OCI-LY7 (cell line): ENCODE measurements at regions not wholly inside any gene's neighbourhood (a gene's known extent, or its start where the extent isn't known, plus 50 kb on each side); places are given as distances from the start of the nearest gene placed in this dataset.

Experiments
- BruUV-seq: library from RNA; stranded (reverse); fragments of 400-500 nt; replicated peaks from 2 replicates; lab custom pipeline; 2021; lab: Mats Ljungman, UMichigan
- CTCF ChIA-PET: fragments of 300-600 bp; sonication (Branson Sonifier 250); formaldehyde crosslinking; loops from one replicate; lab custom pipeline; 2022; ENCODE audit warnings: antibody characterized with exemption; ENCODE audit not compliant: unreplicated experiment; lab: Charles Lee
- POLR2A ChIA-PET: fragments of 300-600 bp; sonication (Branson Sonifier 250); formaldehyde crosslinking; loops from one replicate; lab custom pipeline; 2022; ENCODE audit warnings: antibody characterized with exemption; lab: Charles Lee
- DNase-seq: peaks from one replicate; pipeline ENCODE4 v3.0.0-alpha.2; 2015; ENCODE audit warnings: low spot score
- H2AFZ ChIP-seq: fragments of 200-600 bp; sonication (generic), shearing (Covaris generic); 2 replicates; pipeline ENCODE4 v1.6.1; 2014; ENCODE audit warnings: mild to moderate bottlenecking, antibody characterized with exemption, low read length, moderate library complexity
- H3K27ac ChIP-seq: fragments of 200-600 bp; sonication (generic); 2 replicates; pipeline ENCODE4 v1.5.1; 2014; ENCODE audit warnings: mixed run types, low read depth, mild to moderate bottlenecking, moderate library complexity, low read length, inconsistent platforms; ENCODE audit not compliant: poor library complexity, severe bottlenecking
- H3K36me3 ChIP-seq: fragments of 200-600 bp; sonication (generic); 2 replicates; pipeline ENCODE4 v1.6.1; 2014; ENCODE audit warnings: mild to moderate bottlenecking, antibody characterized with exemption, low read length, moderate library complexity, mixed read lengths; ENCODE audit not compliant: insufficient read depth
- H3K4me1 ChIP-seq: fragments of 200-600 bp; sonication (generic); 2 replicates; pipeline ENCODE4 v1.5.1; 2014; ENCODE audit warnings: mild to moderate bottlenecking, low read length; ENCODE audit not compliant: insufficient read depth, poor library complexity, severe bottlenecking
- H3K4me2 ChIP-seq: fragments of 200-600 bp; sonication (generic); 2 replicates; pipeline ENCODE4 v1.6.1; 2014; ENCODE audit warnings: mild to moderate bottlenecking, low read length
- H3K4me3 ChIP-seq: fragments of 200-600 bp; sonication (generic); 2 replicates; pipeline ENCODE4 v1.5.1; 2014; ENCODE audit warnings: mild to moderate bottlenecking, low read depth, low read length; ENCODE audit not compliant: poor library complexity, severe bottlenecking
- H3K79me2 ChIP-seq: fragments of 200-600 bp; sonication (generic); 2 replicates; pipeline ENCODE4 v1.6.1; 2016; ENCODE audit warnings: low read depth, mild to moderate bottlenecking, low read length, moderate library complexity, mixed read lengths; ENCODE audit not compliant: insufficient read depth
- H3K9me2 ChIP-seq: fragments of 200-600 bp; sonication (generic); 2 replicates; pipeline ENCODE4 v1.6.1; 2016; ENCODE audit warnings: mild to moderate bottlenecking, low read length, mixed read lengths; ENCODE audit not compliant: insufficient read depth
- H3K9me3 ChIP-seq: fragments of 200-600 bp; sonication (generic); 2 replicates; pipeline ENCODE4 v1.6.1; 2014; ENCODE audit warnings: mild to moderate bottlenecking, mixed run types, low read length, mixed read lengths
- H4K20me1 ChIP-seq: fragments of 200-600 bp; sonication (generic); 2 replicates; pipeline ENCODE4 v1.6.1; 2014; ENCODE audit warnings: mild to moderate bottlenecking, antibody characterized with exemption, low read length, moderate library complexity, mixed read lengths; ENCODE audit not compliant: insufficient read depth
- CTCF ChIP-seq: fragments of 200-600 bp; sonication (generic); conservative IDR thresholded peaks from 2 replicates; pipeline ENCODE4 v1.5.1; 2014; ENCODE audit warnings: mild to moderate bottlenecking, antibody characterized with exemption, low read length, moderate library complexity, mixed read lengths
- EZH2phosphoT487 ChIP-seq: fragments of 200-600 bp; sonication (generic); IDR thresholded peaks from 2 replicates; pipeline ENCODE4 v1.6.1; 2018; ENCODE audit warnings: low read depth, borderline replicate concordance, mild to moderate bottlenecking, mixed run types, antibody characterized with exemption, low read length, moderate library complexity, mixed read lengths
- intact Hi-C: fragments of 100-400 bp; cut with micrococcal nuclease; formaldehyde crosslinking; loops from one replicate; pipeline ENCODE4 v1.10.0; 2022; ENCODE audit not compliant: unreplicated experiment

GRCh38 chr10:20993830-20994527 lies 96.9 kb upstream of the NEBL start:
- H3K9me2 ChIP-seq = no peaks in the 10 kb centered on the region
- H3K4me1 ChIP-seq = no peaks in the 10 kb centered on the region
- no peaks in the 10 kb centered on the region for H3K79me2 ChIP-seq
- TF ChIP-seq EZH2phosphoT487 = no peak
- no peak for TF ChIP-seq CTCF
- no peak for DNase-seq
- no peak overlapping the region for H3K4me3 ChIP-seq
- ChIA-PET CTCF (no interaction called here), POLR2A (interaction anchor here (0.7 to 1.4 kb wide), 6 partner anchors 9 to 618 kb away, joined by 3 to 7 read pairs (median 4); no protein-coding TSS in a partner anchor)
- H2AFZ ChIP-seq = no peak overlapping the region
- H3K36me3 ChIP-seq = no peaks in the 10 kb centered on the region
- BruUV-seq = no TSS peak
- H3K27ac ChIP-seq = no peak overlapping the region
- no peaks in the 10 kb centered on the region for H3K9me3 ChIP-seq
- no peak overlapping the region for H3K4me2 ChIP-seq
- H4K20me1 ChIP-seq = no peaks in the 10 kb centered on the region
- intact Hi-C loops = no loop called here

GRCh38 chr10:20993389-20993788 lies 96.3 kb upstream of the NEBL start:
- no TSS peak for BruUV-seq
- POLR2A ChIA-PET = interaction anchor here (0.7 to 1.2 kb wide), 4 partner anchors 8 to 619 kb away, joined by 3 to 4 read pairs (median 3); no protein-coding TSS in a partner anchor
- H3K79me2 ChIP-seq = no peaks in the 10 kb centered on the region
- H3K9me3 ChIP-seq = no peaks in the 10 kb centered on the region
- no peak overlapping the region for H3K27ac ChIP-seq
- no peak overlapping the region for H3K4me3 ChIP-seq
- CTCF ChIA-PET = no interaction called here
- intact Hi-C loops = no loop called here
- no peaks in the 10 kb centered on the region for H3K4me1 ChIP-seq
- no peaks in the 10 kb centered on the region for H3K9me2 ChIP-seq
- no peak for TF ChIP-seq EZH2phosphoT487
- TF ChIP-seq CTCF = no peak
- H3K4me2 ChIP-seq = no peak overlapping the region
- no peaks in the 10 kb centered on the region for H4K20me1 ChIP-seq
- DNase-seq = no peak
- no peak overlapping the region for H2AFZ ChIP-seq
- H3K36me3 ChIP-seq = no peaks in the 10 kb centered on the region

- Histone ChIP-seq H3K36me3 (no peaks in the 10 kb centered on the region), H3K27ac (no peak overlapping the region), H3K4me2 (no peak overlapping the region), H3K9me3 (no peaks in the 10 kb centered on the region), H3K4me1 (no peaks in the 10 kb centered on the region), H2AFZ (no peak overlapping the region), H3K79me2 (no peaks in the 10 kb centered on the region), H3K4me3 (no peak overlapping the region), H4K20me1 (no peaks in the 10 kb centered on the region), H3K9me2 (no peaks in the 10 kb centered on the region)
- intact Hi-C loops = no loop called here
- CTCF ChIA-PET = no interaction called here
- DNase-seq = no peak
- no TSS peak for BruUV-seq
- TF ChIP-seq CTCF (no peak), EZH2phosphoT487 (no peak)
- POLR2A ChIA-PET = interaction anchor here (0.6 to 1.3 kb wide), 2 partner anchors 10 to 97 kb away, joined by 3 to 4 read pairs; no protein-coding TSS in a partner anchor
Measured at GRCh38 chr10:20991526-20991925, 94.4 kb upstream of the NEBL start.
